Central memory CD8-positive, alpha-beta T cell (primary cell): ENCODE measurements at regions not wholly inside any gene's neighbourhood (a gene's known extent, or its start where the extent isn't known, plus 50 kb on each side); places are given as distances from the start of the nearest gene placed in this dataset.
"Not testable (repeated sequence)": the region's sequence is repeated elsewhere in the genome, so short reads cannot be mapped to it uniquely, and the experiment has no call there.

ENCODE experiments used
- ATAC-seq: fragments of 150-1000 bp; cut with Tn5 transposase; replicated peaks from 2 replicates; pipeline ENCODE4 v1.10.0; 2022; ENCODE audit warnings: mild to moderate bottlenecking, moderate FRiP score, moderate number of reproducible peaks; ENCODE audit not compliant: poor library complexity, severe bottlenecking; ENCODE audit errors: extremely low read depth
- DNase-seq, 2 donors: peaks; one replicate each; pipeline ENCODE4 v3.0.0; 2021; ENCODE audit warnings: low spot score in 2 of 2
- H3K27ac Mint-ChIP-seq: one replicate; pipeline ENCODE4 v1.8.0; 2022; ENCODE audit warnings: low read depth, mild to moderate bottlenecking, moderate library complexity, mixed read lengths
- H3K27me3 Mint-ChIP-seq: one replicate; pipeline ENCODE4 v1.8.0; 2022; ENCODE audit warnings: mixed read lengths
- H3K36me3 Mint-ChIP-seq: one replicate; pipeline ENCODE4 v1.8.0; 2022; ENCODE audit warnings: mild to moderate bottlenecking, moderate library complexity, mixed read lengths; ENCODE audit not compliant: insufficient read depth
- H3K4me1 Mint-ChIP-seq: one replicate; pipeline ENCODE4 v1.8.0; 2022; ENCODE audit warnings: mixed read lengths
- H3K4me3 Mint-ChIP-seq: one replicate; pipeline ENCODE4 v1.8.0; 2022; ENCODE audit warnings: mild to moderate bottlenecking, moderate library complexity, mixed read lengths
- H3K9me3 Mint-ChIP-seq: one replicate; pipeline ENCODE4 v1.8.0; 2022; ENCODE audit warnings: mixed read lengths

DNA sequence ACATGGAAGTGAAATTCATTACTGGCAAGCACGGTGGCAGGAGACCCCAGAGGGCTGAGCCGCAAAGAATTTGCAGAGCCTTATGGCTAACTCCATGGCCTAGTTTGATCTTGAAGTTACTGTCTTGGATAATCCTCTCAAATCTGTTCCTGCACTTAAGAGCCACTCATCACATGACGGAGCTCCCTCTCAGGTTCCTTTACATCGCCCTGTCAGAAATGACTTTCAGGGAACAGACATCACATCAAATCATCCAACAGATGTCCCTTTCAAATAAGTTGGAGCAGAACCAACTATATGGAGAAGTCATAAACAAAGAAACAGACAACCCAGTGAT, 328.8 kb upstream of the THBS1 start:
- Mint-ChIP-seq H3K4me3 (no peak overlapping the region), H3K27ac (no peak overlapping the region), H3K4me1 (no peaks in the 10 kb centered on the region), H3K9me3 (no peaks in the 10 kb centered on the region), H3K36me3 (peaks cover 1% of the 10 kb centered on the region), H3K27me3 (peaks cover 74% of the 10 kb centered on the region)
- ATAC-seq (no peak), DNase-seq (no peak)

DNA sequence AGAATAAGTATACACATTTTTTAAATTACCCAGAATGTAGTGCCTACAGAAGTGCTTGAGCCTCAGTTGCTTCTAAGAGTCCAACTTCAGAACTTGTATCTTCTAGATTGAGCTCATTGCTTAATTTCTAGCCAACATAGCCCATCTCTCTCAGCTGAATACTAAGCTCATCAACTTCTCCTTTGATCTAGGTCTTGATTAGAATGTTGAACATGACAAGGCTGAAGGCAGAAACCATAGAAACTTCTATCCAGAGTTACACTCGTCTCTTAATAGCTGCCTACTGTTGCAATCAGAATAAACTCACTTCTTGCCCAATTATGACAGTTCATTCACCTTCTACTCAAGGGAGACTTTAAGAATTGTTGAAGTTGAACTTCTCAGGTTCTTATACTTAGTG, 327.3 kb upstream of the THBS1 start:
- H3K4me1 Mint-ChIP-seq: no peaks in the 10 kb centered on the region
- DNase-seq (no peak), ATAC-seq (no peak)
- H3K27me3 Mint-ChIP-seq: peaks cover 77% of the 10 kb centered on the region
- H3K9me3 Mint-ChIP-seq: no peaks in the 10 kb centered on the region
- no peak overlapping the region for H3K27ac Mint-ChIP-seq
- no peak overlapping the region for H3K4me3 Mint-ChIP-seq
- peaks cover 1% of the 10 kb centered on the region for H3K36me3 Mint-ChIP-seq

DNA sequence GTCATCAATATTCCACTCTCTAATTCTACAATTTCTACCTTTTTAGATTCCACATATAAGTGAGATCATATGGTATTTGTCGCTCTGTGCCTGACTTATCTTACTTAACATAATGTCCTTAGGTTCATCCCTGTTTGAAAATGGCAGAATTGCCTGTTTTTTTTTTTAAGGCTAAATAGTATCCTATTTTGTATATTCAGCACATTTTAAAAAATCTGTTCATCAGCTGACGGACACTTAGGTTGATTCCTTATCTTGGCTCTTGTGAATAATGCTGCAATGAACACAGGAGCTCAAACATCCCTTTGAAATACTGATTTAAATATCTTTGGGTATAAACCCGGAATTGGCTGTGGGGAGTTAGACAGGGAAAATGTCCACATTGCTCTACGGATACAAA, 326.7 kb upstream of the THBS1 start:
- Mint-ChIP-seq H3K27ac (no peak overlapping the region), H3K36me3 (peaks cover 1% of the 10 kb centered on the region), H3K27me3 (peaks cover 73% of the 10 kb centered on the region), H3K4me1 (no peaks in the 10 kb centered on the region), H3K4me3 (no peak overlapping the region), H3K9me3 (no peaks in the 10 kb centered on the region)
- DNase-seq (no peak), ATAC-seq (no peak)

DNA sequence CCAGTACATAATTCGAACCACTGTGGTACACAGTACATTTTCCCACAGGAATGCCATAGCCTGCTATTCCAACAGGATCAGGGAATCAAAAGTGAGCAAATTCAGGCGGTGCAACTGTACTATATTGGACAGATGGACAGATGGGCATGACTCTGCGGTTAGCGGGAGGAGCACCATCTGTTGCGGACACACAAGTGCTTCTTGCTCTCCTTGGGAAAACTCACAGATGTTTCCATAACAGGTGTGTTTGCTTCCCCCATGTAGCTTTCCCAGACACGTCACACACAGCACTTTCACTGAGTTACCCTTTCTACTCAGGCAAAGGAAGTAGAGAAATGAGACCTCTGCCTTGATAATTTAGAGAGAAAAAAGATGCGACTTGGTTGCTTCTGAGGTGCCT, 325.1 kb upstream of the THBS1 start:
- no peak overlapping the region for H3K4me3 Mint-ChIP-seq
- no peaks in the 10 kb centered on the region for H3K4me1 Mint-ChIP-seq
- no peak overlapping the region for H3K27ac Mint-ChIP-seq
- no peaks in the 10 kb centered on the region for H3K9me3 Mint-ChIP-seq
- H3K36me3 Mint-ChIP-seq: peaks cover 1% of the 10 kb centered on the region
- DNase-seq (no peak), ATAC-seq (no peak)
- peaks cover 72% of the 10 kb centered on the region for H3K27me3 Mint-ChIP-seq

DNA sequence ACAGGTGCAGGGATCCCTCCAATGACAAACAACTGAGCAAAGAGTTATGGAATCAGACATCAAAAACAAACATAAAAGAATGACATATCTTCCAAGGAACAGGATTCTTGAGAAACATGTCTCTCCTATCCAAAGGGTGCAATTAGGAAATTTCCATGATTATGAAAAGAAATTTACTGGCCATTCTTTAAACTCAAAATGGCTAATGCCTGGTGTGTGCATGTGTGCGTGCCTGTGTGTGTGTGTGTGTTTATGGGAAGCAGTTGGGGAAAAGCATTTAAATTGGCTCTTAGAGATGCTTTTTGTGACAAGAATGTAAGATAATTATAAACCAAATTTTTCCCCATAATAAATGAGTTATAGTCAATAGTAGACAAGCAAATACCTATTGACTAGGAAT, 320.5 kb upstream of the THBS1 start:
- H3K4me1 Mint-ChIP-seq: peaks cover 16% of the 10 kb centered on the region
- H3K4me3 Mint-ChIP-seq: no peak overlapping the region
- H3K27ac Mint-ChIP-seq: no peak overlapping the region
- H3K9me3 Mint-ChIP-seq: no peaks in the 10 kb centered on the region
- H3K36me3 Mint-ChIP-seq: no peaks in the 10 kb centered on the region
- peaks cover 50% of the 10 kb centered on the region for H3K27me3 Mint-ChIP-seq
- ATAC-seq: no peak
- DNase-seq: no peak

DNA sequence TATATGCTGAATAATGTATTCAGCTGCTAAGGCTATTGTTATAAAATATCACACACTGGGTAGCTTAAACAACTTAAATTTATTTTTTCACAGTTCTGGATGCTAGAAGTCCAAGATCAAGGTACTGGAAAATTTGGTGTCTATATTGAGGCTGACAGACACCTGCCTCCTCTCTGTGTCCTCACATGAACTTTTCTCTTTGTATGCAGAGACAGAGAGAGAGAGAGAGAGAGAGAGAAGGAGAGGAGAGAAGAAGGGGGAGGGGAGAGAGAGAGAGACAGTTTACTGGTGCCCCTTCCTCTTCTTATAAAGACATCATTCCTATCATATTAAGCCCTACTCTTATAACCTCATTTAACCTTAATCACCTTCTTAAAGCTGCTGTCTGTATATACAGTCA, 320.1 kb upstream of the THBS1 start:
- Mint-ChIP-seq H3K9me3 (no peaks in the 10 kb centered on the region), H3K4me1 (peaks cover 16% of the 10 kb centered on the region), H3K36me3 (no peaks in the 10 kb centered on the region), H3K4me3 (no peak overlapping the region), H3K27ac (no peak overlapping the region), H3K27me3 (peaks cover 46% of the 10 kb centered on the region)
- ATAC-seq (no peak), DNase-seq (no peak)

DNA sequence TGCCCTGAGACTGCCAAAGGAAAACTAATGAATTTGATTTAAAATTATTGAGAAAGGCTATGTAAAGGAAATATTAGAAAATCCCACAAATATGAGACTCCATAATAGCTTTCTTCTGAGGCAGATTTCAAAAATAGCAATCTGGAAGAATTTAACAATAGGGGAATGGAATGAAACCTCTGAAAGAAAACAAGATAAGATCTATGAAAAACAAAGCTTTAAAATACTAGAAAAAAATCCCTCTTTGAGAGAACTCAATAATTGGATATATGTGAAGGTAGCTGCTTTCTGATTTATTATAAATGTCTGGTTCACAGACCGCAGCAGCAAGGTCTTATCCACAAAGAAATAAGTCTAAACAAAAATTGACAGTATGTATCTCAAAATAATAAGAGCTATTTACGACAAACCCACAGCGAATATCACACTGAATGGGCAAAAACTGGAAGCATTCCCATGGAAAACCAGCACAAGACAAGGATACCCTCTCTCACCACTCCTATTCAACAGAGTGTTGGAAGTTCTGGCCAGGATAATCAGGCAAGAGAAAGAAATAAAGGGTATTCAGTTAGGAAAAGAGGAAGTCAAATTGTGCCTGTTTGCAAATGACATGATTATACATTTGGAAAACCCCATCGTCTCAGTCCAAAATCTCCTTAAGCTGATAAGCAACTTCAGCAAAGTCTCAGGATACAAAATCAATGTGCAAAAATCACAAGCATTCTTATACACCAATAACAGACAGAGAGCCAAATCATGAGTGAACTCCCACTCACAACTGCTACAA, 319.3 kb upstream of the THBS1 start:
- not testable (repeated sequence) for H3K9me3 Mint-ChIP-seq, H3K4me3 Mint-ChIP-seq, H3K27ac Mint-ChIP-seq, H3K36me3 Mint-ChIP-seq, ATAC-seq, DNase-seq
- Mint-ChIP-seq H3K4me1 (peaks cover 16% of the 10 kb centered on the region), H3K27me3 (peaks cover 46% of the 10 kb centered on the region)

DNA sequence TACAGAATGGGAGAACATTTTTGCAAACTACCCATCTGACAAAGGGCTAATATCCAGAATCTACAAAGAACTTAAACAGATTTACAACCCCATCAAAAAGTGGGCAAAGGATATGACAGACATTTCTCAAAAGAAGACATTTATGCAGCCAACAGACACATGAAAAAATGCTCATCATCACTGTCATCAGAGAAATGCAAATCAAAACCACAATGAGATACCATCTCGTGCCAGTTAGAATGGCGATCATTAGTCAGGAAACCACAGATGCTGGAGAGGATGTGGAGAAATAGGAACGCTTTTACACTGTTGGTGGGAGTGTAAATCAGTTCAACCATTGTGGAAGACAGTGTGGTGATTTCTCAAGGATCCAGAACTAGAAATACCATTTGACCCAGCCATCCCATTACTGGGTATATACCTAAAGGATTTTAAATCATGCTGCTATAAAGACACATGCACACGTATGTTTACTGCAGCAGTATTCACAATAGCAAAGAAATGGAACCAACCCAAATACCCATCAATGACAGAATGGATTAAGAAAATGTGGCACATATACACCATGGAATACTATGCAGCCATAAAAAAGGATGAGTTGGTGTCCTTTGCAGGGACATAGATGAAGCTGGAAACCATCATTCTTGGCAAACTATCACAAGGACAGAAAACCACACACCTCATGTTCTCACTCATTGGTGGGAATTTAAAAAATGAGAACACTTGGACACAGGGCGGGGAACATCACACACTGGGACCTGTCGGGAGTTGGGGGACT, 317.7 kb upstream of the THBS1 start:
- H3K27ac Mint-ChIP-seq, H3K4me3 Mint-ChIP-seq, ATAC-seq, DNase-seq, H3K9me3 Mint-ChIP-seq, H3K36me3 Mint-ChIP-seq: not testable (repeated sequence)
- peaks cover 16% of the 10 kb centered on the region for H3K4me1 Mint-ChIP-seq
- H3K27me3 Mint-ChIP-seq: peaks cover 35% of the 10 kb centered on the region

DNA sequence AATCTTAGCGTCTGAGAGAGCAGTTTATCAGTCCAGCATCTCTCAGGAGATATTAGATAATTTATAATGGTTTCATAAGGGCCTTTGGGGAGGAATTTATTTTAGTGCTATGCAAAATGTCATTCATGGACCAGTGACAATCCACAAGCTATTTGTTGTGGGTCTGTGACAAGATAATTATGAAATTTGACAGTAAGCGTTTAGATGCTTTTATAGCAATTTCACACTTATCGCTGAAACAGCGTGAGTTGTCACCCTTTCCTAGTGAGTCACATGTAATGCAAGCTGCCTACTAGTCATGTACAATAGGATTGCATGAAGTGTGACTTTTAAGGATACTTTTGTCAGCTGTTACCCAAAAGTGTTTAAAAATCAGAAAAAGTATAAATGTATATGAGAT, 315.6 kb upstream of the THBS1 start:
- H3K36me3 Mint-ChIP-seq: no peaks in the 10 kb centered on the region
- no peak for ATAC-seq
- no peak overlapping the region for H3K4me3 Mint-ChIP-seq
- peaks cover 28% of the 10 kb centered on the region for H3K27me3 Mint-ChIP-seq
- H3K9me3 Mint-ChIP-seq: no peaks in the 10 kb centered on the region
- peaks cover 16% of the 10 kb centered on the region for H3K4me1 Mint-ChIP-seq
- no peak overlapping the region for H3K27ac Mint-ChIP-seq
- no peak for DNase-seq

DNA sequence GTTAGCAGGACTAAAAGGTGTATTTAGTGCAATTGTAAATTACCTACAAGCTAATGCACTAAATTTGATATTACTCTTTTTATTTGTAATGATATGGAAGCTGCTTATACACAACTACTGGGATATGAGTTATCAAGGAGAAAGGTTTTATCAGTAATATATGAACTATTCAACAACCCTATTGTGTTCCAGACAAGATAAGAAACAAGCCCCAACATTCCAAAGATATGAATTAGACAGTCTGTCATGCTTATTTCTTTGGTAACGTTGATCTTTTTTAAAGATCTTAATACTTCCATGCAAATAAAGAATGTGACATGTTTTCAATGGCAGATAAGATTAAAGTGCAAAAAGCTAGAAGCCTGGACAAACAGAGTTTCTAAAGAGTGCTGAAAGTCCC, 314.0 kb upstream of the THBS1 start:
- H3K27ac Mint-ChIP-seq: no peak overlapping the region

DNA sequence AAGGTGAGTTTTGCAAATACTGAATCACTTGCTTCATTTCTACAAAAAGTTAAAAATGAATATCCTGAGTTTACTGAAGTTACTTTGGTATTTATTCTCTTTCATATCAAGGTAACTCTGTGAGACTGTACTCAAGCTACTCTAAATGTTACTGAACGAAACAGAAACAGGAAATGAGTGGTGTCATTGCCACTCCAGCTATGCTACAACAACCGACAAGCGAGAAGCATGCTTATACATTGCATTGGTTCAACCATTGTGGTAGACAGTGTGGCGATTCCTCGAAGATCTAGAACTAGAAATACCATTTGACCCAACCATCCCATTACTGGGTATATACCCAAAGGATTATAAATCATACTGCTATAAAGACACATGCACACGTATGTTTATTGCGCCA, 313.2 kb upstream of the THBS1 start:
- Mint-ChIP-seq H3K9me3 (no peaks in the 10 kb centered on the region), H3K27me3 (peaks cover 26% of the 10 kb centered on the region), H3K27ac (no peak overlapping the region), H3K4me3 (no peak overlapping the region), H3K4me1 (peaks cover 6% of the 10 kb centered on the region), H3K36me3 (no peaks in the 10 kb centered on the region)
- no peak for ATAC-seq
- DNase-seq: no peak

More for the DNA sequence above, 314.0 kb upstream of the THBS1 start:
- H3K27me3 Mint-ChIP-seq: peaks cover 22% of the 10 kb centered on the region
- H3K4me3 Mint-ChIP-seq: no peak overlapping the region
- no peaks in the 10 kb centered on the region for H3K36me3 Mint-ChIP-seq
- no peaks in the 10 kb centered on the region for H3K9me3 Mint-ChIP-seq
- H3K4me1 Mint-ChIP-seq: peaks cover 14% of the 10 kb centered on the region
- no peak for DNase-seq
- ATAC-seq: no peak

DNA sequence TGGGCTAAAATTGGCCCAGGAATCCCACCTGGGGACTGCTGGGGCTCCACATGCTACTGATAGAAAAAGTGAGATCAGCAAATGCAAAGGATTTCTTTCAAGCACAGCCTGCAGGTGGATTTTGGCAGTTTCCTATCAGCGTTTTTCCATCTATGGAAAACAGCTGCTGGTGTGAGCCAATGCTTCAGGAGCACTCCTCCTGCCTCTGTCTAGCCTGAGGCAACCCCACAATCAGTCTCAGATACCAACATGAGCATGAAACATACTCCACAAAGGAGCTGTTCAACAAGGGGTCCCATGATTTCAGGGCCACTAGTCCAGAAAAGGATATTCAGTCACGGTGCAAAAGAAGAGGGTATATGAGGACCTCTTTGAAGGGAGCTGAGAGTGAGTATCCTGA, 311.5 kb upstream of the THBS1 start:
- no peaks in the 10 kb centered on the region for H3K36me3 Mint-ChIP-seq
- no peaks in the 10 kb centered on the region for H3K4me1 Mint-ChIP-seq
- H3K4me3 Mint-ChIP-seq: no peak overlapping the region
- no peak for ATAC-seq
- DNase-seq: no peak
- H3K27ac Mint-ChIP-seq: no peak overlapping the region
- H3K9me3 Mint-ChIP-seq: no peaks in the 10 kb centered on the region
- peaks cover 26% of the 10 kb centered on the region for H3K27me3 Mint-ChIP-seq

DNA sequence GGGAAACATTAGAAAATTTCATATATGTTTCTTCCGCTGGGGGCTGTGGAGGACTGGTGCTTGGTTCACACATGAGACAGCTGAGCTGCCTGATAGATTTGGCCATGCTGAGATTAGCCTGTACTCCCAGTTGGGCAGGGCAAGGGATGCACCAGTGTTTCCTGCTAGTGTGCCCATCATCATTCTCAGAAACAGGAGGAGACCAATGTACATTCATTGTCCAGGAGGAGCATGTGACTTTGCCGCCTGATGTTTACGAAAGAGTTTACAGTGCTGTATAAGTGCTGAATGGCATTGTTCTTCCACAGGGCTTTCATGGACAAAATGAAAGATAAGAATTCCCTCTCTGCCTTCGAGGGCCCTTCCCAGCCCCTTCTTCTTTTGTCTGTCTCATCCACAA, 311.1 kb upstream of the THBS1 start:
- H3K27ac Mint-ChIP-seq: no peak overlapping the region
- DNase-seq: no peak

More for the DNA sequence above, 311.1 kb upstream of the THBS1 start:
- H3K27me3 Mint-ChIP-seq: peaks cover 26% of the 10 kb centered on the region
- ATAC-seq: no peak
- no peak overlapping the region for H3K4me3 Mint-ChIP-seq
- no peaks in the 10 kb centered on the region for H3K4me1 Mint-ChIP-seq
- H3K9me3 Mint-ChIP-seq: no peaks in the 10 kb centered on the region
- no peaks in the 10 kb centered on the region for H3K36me3 Mint-ChIP-seq
